NT2/D1 (cell line): ENCODE measurements at regions not wholly inside any gene's neighbourhood (a gene's known extent, or its start where the extent isn't known, plus 50 kb on each side); places are given as distances from the start of the nearest gene placed in this dataset.

Experiments
- SUZ12 ChIP-seq: IDR thresholded peaks from 2 replicates; pipeline ENCODE4 v1.6.1; 2011; ENCODE audit not compliant: insufficient read length, insufficient read depth; ENCODE audit errors: extremely low read depth
- YY1 ChIP-seq: IDR thresholded peaks from 2 replicates; pipeline ENCODE4 v1.6.1; 2011; ENCODE audit not compliant: insufficient read length, insufficient read depth
- ZNF274 ChIP-seq: IDR thresholded peaks from 2 replicates; pipeline ENCODE4 v1.6.1; 2011; ENCODE audit warnings: mild to moderate bottlenecking, low read depth, low read length

DNA sequence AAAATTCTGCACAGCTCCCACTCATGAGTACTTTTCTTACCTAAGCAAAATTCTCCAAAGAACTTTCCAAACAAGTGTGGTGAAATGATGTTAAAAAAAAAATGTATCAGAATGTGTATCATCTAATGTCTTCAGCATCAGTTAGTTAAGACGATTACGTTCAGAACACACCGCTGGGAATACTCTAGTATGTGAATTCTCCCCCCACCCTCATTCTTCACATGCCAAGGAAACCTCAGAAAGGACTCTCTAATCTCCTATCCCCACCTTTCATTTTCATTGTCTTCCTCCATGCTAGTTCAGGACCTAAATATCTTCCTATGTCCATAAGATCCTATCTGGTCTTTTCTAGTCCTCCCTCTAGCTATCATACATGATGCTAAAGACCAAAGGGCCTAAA, 457.4 kb downstream of the SHQ1 start:
- TF ChIP-seq YY1 (no peak), ZNF274 (no peak), SUZ12 (no peak)
